Adrenal gland (tissue), 5 donors: ENCODE measurements at regions not wholly inside any gene's neighbourhood (a gene's known extent, or its start where the extent isn't known, plus 50 kb on each side); places are given as distances from the start of the nearest gene placed in this dataset.

ENCODE experiments used
- CTCF ChIP-seq, 6 experiments: fragments of 450-650 bp in 4 of 6; fragments of 200-600 bp in 2 of 6; sonication (generic) in 1 of 6; IDR thresholded peaks; 1 replicate in 5 of 6; 2 replicates in 1 of 6; pipeline versions ENCODE4 v1.5.1 to v1.8.0; 2016 to 2021; ENCODE audit warnings: antibody characterized with exemption in 6 of 6, mild to moderate bottlenecking in 2 of 6, moderate library complexity in 1 of 6
- POLR2A ChIP-seq, 2 donors: fragments of 450-650 bp; IDR thresholded peaks; one replicate each; pipeline ENCODE4 v1.6.1; 2017; ENCODE audit warnings: antibody characterized with exemption in 2 of 2, mild to moderate bottlenecking in 2 of 2, moderate library complexity in 1 of 2
- donor health status: DM: no; HTN: no; CAD: no.

GRCh38 chr11:70001246-70001645 lies 76.9 kb upstream of the ANO1 start:
- TF ChIP-seq CTCF (IDR thresholded peaks at IDR 0.05) (no peak), POLR2A (IDR thresholded peaks at IDR 0.05) (no peak)
